ENCODE measurements at regions not wholly inside any gene's neighbourhood (a gene's known extent, or its start where the extent isn't known, plus 50 kb on each side); places are given as distances from the start of the nearest gene placed in this dataset.

DNA sequence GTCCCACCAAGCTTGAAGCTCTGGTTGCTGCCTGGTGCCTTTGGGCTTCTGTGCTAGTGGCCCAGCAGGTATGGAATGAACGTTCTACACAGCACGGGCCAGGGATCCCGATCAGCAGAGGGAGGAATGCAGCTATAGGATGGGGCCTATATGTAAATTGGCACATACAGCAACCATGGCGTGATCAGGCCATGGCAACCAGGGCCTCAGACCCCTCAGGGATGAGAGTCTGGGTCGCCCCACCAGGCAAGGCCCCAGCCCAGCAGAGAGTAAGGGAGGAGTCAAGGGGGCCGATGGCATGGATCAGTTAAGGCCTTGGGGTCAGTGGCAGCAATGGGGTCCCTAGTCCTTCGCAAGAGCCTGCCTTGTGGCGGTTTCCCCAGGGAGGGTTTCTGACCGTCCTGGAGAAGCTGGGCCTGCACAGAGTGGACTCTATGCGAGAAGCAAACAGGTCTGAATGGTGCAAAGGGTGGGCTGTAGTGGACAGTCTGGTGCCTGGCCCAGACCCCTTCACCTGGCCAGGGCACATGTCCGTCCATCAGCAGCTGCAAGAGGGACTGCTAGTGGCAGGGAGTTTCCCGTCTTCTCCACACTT, 98.2 kb upstream of the SLC22A11 start:
- no peak for DNase-seq (ENCODE audit: low spot score)

DNA sequence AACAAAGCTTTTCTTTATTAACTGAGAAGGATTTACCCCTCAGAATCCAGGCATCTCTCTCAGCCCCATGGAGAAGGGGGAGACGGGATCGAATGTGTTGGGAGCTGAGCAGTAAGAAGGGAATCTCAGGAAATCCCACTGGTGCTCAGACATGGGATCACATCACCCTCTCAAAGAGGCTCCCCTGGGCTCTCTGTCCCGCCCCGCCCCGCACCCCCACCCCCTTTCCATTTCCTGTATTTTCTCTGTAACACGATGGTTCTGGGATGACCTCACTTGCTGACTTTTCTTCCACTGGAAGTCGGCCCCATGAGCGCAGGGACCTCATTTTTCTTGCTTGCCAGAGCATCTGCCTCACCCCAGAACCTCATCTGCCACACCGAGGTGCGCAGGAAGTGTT, 96.7 kb upstream of the SLC22A11 start:
- no peak for DNase-seq (ENCODE audit: low spot score)

DNA sequence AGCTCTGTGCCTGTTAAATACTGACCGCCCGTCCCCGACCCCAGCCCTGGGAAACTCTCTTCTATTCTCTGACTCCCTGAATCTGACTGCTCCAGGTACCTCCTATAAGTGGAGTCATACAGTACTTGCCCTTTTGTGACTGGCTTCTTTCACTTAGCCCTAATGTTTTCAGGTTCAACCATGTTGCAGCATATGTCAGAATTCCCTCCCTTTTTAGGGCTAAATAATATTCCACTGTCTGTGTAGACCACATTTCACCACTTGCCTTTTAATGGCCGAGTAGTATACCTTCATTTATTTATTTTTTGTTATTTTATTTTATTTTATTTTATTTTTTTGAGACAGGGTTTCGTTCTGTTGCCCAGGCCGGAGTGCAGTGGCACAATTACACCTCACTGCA, 96.1 kb upstream of the SLC22A11 start:
- DNase-seq (ENCODE audit: low spot score), result no peak

DNA sequence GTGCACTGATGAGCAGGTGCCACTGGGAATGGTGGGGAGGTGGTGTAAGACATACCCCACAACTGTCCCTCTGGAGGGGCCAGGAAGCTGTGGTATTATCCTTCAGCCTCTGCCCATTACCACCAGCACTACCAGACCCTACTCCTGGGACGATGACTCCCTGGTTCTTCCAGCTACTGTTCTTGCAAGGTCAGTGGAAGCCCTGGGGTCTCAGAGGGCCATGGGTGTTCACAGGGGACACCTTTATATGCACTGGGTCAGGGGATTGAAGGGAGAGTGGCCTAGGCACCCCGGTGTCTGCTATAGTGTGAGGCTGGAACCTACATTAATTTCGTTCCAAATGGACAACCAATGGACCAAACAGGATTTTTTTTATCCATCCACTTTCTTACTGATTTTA, 94.7 kb upstream of the SLC22A11 start:
- DNase-seq (ENCODE audit: low spot score), result no peak

DNA sequence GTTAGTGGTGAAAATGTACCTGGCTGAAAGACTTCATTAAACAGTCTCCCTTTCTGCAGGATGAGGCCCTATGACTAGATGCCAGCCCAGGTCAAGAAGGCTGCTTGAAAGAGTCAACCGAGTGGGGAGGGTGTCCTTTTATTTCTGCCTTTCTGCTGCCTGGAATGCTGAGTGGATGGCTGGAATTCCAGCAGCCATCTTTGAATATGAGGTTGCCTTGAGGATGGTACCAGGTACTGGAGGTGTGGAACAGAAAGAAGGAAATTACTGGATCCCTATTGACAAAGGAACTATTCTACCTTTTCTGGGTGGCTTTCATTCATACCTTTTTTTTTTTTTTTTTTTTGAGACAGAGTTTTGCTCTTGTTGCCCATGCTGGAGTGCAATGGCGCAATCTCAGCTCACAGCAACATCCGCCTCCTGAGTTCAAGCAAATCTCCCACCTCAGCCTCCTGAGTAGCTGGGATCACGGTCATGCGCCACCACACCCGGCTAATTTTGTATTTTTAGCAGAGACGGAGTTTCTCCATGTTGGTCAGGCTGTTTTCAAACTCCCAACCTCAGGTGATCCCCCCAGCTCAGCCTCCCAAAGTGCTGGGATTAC, 89.5 kb upstream of the SLC22A11 start:
- DNase-seq (ENCODE audit: low spot score), result no peak

DNA sequence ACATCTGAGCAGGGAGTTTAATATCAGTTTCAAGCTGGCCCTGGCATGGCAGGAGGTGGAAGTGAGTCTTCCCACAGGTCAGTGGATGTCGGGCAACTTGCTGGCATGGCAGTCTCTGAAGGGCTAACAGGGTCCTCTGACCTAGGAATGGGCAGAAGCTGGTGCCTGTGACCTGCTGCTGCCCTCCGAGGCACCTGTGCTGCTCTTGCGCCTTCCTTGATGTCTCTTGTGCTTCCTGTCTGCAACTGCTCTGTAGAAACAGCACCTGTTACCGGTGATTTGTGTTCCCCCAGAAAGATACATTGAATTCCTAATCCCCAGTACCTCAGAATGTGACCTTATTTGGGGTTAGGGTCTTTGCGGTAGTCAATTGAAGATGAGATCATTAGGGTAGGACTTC, 86.5 kb upstream of the SLC22A11 start:
- DNase-seq (ENCODE audit: low spot score), result no peak

DNA sequence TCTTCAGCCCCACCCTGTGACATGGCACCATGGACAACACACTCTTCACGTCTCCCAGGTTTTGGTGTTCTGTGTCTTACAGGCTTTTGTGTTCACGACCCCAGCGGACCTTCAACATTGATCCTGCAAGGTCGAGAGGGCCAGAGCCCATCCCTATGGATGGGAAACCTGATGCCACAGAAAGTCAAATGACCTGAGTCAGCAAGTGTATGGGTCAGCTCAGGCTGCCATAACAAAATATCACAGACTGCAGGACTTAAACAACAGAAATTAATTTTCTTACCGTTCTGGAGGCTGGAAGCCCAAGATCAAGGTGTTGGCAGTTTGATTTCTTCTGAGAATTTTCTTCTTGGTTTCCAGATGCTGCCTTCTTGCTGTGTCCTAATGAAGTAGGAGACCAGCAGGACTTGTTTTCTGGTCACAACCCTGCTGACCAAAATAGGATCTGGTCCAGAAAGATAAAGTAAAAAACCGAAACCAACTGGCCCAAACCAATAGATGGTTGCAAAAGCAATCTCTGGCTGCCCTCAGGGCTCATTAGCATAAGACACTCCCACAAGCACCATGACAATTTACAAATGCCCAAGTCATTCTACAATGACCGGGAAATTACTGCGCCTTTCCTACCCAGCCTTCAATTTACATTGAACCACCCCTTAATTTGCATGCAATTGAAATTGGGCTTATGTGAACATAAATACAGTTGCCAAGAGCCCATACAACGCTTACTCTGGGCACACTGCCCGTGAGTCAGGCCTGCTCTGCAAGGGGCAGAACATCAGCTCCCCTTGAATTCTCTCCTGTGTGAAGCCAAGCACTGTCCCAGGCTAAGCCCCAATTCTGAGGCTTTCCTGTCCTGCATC, 82.9 kb upstream of the SLC22A11 start:
- no peak for DNase-seq (ENCODE audit: low spot score)

DNA sequence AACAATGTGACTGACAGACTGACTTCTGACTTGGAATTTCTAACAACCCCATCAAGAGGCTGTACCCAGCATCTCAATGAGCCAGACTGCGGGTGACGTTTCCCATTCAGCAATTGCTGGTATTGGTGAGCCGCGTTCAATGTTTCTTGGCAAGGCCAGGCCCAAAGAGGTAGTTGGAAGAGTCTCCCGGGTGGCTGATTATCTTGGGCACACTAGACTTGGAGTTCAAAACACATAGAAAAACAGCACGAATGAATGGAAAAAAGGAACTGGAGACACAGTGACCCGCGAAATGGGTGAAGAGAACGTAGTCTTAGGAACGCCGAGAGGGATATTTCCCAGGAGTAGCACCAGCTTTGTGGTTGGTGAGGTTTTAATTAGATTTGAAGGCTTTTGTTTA, 81.1 kb upstream of the SLC22A11 start:
- no peak for DNase-seq (ENCODE audit: low spot score)

DNA sequence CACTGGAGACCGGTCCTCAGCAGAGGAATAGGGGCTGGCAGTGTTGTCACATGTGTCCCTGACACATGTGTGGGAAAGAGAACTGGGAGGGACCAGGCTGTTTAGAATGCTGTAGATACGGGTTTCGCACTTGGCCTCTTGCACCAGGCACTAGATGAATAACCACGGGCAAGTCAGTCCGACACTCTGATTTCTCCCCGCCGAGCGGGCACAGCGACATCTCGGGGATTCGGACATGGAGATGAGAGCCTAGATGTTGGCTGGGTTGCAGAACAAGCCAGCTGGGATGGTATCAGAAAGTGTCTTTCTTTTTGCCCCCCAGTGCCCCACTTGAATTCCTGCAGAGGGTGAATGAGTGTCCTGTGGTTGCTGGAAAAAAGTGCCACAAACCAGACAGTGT, 80.6 kb upstream of the SLC22A11 start:
- DNase-seq (ENCODE audit: low spot score), result no peak

DNA sequence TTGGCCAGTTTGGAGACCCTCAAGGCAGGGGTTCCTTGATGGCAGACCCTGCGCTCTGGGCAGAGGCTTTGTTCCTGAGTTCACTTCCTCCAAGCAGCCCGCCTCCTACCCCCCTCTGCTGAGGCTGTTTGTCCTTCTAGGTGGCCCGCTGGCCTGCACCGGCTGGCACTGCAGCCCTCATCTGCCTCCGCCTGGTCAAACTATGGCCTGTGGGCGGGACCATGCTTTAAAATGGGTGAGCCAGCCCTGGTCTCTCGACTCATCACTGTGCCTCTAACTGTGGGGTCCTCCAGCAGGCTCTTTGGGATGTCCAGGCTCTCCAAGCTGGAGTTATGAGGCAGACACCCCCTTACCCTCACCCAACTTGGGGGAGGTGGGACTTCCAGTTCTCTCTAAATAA, 78.9 kb upstream of the SLC22A11 start:
- DNase-seq (ENCODE audit: low spot score), result no peak

DNA sequence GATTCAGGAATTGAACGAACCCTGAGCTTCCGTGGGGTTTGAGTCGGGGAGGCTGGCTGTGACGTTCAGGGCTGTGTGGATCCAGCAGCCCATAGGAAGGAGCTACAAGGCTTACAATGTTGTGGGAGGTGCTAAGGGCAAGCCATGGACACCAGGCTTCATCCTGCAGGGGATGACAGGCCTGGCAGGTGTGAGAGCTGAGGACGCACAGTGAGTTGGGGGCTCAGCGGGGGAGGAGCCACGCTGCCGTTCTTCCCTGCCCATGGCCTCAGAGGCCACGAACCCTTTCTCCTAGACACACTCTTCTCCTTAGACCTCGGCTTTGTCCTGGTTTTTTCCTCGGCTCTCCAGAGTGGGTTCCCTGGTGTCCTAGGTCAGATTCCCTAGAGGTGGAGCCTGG, 78.1 kb upstream of the SLC22A11 start:
- DNase-seq (ENCODE audit: low spot score), result no peak

DNA sequence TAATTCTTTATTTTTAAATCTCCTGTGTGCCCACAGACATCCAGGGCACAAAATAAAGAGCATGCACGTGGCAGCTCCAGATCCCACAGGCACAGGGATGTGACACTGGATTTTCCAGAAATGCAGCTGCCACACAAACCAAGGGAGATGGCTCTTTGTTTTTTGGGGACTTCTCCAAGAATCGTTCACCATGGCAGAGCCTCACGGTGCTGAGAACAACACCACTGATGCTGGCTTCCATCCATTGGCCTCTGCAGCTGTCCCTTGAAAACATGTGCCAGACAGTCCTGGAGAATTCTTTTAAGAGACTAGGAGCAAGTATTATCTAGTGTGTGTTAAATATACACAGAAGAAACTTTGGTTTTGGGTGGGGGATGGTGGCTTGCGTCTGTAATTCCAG, 73.2 kb upstream of the SLC22A11 start:
- no peak for DNase-seq (ENCODE audit: low spot score)

DNA sequence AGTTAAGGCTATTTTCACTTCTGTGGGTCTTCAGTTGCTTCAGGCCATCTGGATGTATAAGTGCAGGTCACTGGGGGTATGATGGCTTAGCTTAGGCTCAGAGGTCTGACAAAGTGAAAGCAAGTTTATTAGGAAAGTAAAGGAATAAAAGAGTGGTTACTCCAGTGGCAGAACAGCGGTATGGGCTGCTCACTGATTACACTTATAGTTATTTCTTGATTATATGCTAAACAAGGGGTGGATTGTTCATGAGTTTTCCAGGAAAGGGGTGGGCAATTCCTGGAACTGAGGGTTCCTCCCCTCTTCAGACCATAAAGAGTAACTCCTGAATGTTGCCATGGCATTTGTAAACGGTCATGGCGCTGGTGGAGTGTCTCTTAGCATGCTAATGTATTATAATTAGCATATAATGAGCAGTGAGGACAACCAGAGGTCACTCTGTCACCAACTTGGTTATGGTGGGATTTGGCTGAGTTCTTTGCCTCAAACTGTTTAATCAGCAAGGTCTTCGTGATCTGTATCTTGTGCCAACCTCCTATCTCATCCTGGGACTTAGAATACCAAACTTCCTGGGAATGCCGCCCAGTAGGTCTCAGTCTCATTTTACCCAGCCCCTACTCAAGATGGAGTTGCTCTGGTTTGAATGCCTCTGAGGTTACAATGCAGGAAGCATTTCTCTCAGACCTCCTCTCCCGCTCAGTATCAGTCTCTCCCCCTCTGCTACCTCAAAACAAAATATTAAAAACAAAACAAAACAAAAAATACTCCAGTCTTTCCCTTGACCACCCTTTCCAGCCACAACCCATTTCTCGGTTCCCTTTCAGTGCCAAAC, 71.3 kb upstream of the SLC22A11 start:
- no peak for DNase-seq (ENCODE audit: low spot score)

DNA sequence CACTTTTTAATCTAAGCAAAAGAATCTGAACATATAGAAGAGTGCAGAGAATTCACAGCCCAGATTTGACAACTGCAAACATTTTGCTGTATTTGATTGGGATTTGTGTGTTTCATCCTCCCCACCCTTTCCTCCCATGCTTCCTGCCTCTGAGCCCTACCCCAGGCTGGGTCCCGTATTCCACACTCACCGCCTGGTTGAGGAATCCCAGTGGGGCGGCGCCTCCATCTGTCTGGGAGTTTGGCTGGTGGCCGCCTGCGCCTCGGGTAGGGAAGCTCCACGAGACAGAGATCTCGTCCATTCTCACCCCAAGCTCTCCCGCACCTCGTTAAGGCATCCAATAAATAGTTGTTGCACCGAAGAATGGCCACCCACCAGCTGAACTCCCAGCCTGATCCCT, 70.7 kb upstream of the SLC22A11 start:
- no peak for DNase-seq (ENCODE audit: low spot score)

DNA sequence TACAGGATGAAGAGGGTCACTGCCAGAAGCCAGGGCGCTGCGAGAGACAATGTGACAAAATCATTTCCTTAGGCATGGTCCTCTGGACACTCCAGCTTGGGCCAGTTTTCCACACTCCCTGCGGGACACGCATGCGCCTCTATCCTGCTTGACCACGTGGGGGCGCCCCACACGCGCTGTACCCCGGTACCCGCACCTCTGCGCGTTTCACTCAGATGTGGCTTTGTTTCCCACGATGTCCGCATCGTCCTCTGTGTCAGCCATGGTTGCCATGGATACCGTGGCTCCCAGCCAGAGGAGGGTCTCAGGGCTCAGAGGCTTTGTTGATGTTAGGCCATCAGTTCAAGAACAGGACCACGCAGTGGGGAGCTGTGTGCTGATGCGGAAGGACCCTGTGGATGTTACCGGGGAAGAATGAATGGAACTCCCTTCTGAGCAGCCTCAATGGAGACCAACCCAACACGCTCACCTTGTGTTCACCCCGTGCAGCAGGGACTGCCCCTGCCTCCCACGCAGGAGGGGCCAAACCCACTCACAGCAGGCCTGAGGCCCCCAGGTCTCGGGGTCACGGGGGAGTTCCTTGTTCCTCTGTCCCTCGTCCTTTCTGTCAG, 65.8 kb upstream of the SLC22A11 start:
- DNase-seq (ENCODE audit: low spot score), result peak; percentile 30

DNA sequence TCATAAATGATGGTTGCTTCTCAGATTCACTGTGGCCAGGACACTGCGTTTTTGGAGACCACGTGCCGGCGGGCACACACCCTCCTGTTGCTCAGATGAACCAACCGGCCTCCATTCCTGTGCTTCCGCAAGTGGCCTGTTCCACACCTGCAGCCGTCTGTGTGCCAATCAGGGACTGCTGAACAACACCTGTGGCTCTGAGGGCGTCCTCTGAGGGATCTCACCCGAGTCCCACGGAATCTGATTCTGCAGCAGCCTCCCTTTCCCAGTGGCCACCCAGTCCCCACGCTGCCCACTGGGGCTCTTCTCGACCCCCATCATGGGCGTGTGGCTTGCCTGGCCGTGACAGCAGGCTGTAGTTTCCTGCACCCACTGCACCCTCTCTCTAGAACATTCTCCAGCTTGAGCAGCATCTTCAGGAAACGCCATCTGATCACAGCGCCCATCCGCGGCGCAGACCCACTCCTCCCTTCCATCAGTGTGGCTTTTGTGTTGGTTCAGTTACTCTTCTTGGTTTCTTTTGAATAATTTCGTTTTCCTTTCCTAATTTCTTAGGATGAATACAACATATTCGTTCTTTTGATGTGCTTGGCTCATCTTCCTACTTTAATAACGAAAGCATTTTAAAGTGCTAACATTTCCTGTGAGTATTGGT, 65.1 kb upstream of the SLC22A11 start:
- DNase-seq (ENCODE audit: low spot score), result no peak

DNA sequence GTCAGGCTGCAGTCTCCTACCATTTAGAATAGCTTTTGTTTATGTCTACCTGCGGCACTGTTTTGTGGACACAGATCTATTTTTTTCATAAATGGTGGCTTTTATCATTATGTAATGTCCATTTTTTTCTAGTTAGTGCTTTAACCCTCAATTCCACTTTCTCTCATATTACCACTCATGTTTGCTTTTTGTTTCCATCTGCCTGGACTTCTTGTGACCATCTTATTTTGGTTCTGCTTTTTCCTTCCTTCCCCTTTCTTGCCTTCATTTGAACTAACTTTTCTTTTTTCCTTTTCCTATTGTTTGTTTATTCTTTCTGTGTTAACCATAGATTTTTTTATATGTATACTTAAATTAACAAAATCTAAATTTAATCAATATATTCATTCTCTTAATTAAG, 63.2 kb upstream of the SLC22A11 start:
- DNase-seq (ENCODE audit: low spot score), result no peak

DNA sequence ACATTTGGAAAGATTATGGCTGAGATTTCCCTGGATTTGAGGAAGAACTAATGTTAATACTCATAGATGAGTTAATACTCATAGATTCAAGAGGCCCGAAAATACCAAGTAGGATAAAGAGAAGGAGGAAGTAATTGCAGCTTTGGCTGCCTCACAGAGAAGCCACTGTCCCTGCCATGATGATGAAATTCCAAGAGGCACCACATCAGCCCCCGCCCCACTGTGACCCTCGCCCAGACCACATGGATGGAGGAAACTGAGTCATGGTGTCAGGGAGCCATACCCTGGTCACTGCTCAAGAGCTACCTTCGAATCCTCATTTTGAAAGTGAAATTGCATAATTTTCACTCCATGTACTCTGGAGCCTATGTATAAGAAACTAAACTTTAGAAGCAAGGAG, 57.6 kb upstream of the SLC22A11 start:
- no peak for DNase-seq (ENCODE audit: low spot score)

DNA sequence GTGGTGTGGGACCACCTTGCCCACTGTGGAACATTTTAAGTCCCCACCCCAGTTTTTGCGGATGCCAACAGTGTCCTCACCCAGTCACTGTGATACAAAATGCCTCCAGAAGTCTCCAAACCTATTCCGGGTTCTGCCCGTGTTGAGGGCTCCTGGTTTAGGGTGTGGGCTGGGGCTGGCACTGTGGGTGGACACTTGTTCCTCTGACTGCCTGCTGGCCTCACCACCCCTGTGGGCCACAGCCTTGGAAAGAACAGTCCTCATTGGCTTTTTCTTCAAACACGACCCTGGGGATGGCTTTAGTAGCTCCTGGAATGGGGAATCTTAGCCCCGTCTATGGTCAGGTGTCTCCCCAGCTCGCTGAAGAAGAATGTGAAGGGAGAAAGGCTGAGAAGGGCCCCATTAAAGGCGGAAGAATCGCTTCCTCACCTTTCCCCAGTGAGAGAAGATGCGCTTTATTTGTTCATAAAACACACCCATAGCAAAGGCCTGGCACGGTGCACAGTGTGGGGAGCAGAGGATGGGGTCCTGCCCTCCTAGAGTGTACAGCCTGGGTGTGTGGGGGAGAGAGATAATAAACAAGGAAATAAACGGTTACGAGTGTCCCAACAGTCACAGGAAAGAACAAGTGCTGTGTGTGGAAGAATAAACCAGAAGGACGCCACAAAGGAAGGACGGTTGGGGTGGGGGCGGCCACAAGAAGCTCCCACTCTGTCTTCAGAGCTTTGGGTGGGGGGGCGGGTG, 56.3 kb upstream of the SLC22A11 start:
- no peak for DNase-seq (ENCODE audit: low spot score)

DNA sequence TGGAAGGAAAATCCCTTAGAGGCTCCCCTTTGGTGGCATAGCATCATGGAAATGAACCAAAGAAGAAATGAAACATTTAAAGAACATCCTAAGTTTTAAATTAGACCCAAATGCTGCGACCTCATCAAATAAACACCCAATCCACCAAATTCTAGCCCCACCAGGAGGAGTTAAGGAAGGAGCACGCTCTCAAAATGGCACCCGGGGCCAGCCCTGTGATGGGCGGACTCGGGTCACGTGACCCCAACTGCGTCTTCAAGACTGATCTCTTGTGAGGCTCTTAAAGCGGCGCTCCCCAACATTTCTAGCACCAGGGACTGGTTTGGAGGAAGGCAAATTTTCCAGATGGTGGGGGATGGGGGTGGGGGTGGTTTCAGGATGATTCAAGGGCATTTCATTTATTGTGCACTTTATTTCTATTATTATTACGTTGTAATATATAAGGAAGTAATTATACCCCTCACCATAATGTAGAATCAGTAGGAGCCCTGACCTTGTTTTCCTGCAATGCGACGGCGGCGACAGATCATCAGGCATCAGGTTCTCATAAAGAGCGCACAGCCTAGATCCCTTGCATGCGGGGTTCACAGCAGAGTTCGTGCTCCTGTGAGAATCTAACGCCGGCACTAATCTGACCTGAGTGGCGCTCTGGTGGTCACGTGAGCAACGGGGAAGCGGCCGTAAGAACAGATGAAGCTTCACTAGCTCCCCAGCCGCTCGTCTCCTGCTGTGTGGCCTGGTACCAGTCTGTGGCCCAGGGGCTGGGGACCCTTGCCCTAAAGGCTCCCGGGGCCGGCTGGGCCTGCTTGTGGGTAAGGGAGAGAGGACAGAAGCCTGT, 55.3 kb upstream of the SLC22A11 start:
- DNase-seq (ENCODE audit: low spot score), result no peak

Measured in kidney capillary endothelial cell (primary cell).